GM12878 (cell line): ENCODE measurements at regions not wholly inside any gene's neighbourhood (a gene's known extent, or its start where the extent isn't known, plus 50 kb on each side); places are given as distances from the start of the nearest gene placed in this dataset.
A peak's percentile ranks its signal among the peaks of the same experiment; 100 is the strongest.

ENCODE experiments used
- ATAC-seq: fragments of 200-7000 bp; cut with Tn5 transposase; 3 replicates; pipeline ENCODE4 v1.9.1; 2020; ENCODE audit warnings: mild to moderate bottlenecking, moderate library complexity
- BruUV-seq: library from RNA; stranded (reverse); fragments of 400-500 nt; replicated peaks from 2 replicates; lab custom pipeline; 2021; lab: Mats Ljungman, UMichigan
- CTCF ChIA-PET: fragments of 300-600 bp; sonication (Branson Sonifier 250); formaldehyde crosslinking; extraction: SDS; loops from one replicate; lab custom pipeline; 2021; ENCODE audit warnings: inconsistent platforms; lab: Yijun Ruan, JAX
- POLR2A ChIA-PET: fragments of 350-600 bp; formaldehyde crosslinking; extraction: SDS; loops from one replicate; lab custom pipeline; 2021; ENCODE audit warnings: inconsistent platforms; lab: Charles Lee
- RAD21 ChIA-PET: fragments of 300-600 bp; sonication (Branson Sonifier 250); formaldehyde crosslinking; loops from one replicate; lab custom pipeline; 2023; ENCODE audit warnings: antibody characterized with exemption; ENCODE audit not compliant: unreplicated experiment; lab: Charles Lee
- SMC1A ChIA-PET: fragments of 300-600 bp; sonication (Branson Sonifier 250); formaldehyde crosslinking; loops from one replicate; lab custom pipeline; 2023; ENCODE audit not compliant: unreplicated experiment, uncharacterized antibody; lab: Charles Lee
- DNase-seq: peaks from one replicate; pipeline ENCODE4 v3.0.0-alpha.2; 2011; ENCODE audit warnings: low read depth, low spot score
- FAIRE-seq: peaks from 3 replicates; lab custom pipeline; 2011; peaks lifted over from hg19 to GRCh38; lab: Jason Lieb, UNC
- H2AFZ ChIP-seq: 2 replicates; pipeline ENCODE4 v1.6.0; 2011; ENCODE audit warnings: low read depth, low read length, control low read depth; ENCODE audit not compliant: control insufficient read depth
- H3K27ac ChIP-seq: 2 replicates; pipeline ENCODE4 v1.5.1; 2011; ENCODE audit warnings: control low read depth; ENCODE audit not compliant: control insufficient read depth, insufficient read depth
- H3K27me3 ChIP-seq, 2 experiments: replicated peaks in 1 of 2; 2 replicates each; pipeline versions ENCODE4 v1.6.0 to v1.6.1; 2011; ENCODE audit warnings: low read length in 1 of 2; ENCODE audit not compliant: control insufficient read depth in 2 of 2, insufficient read depth in 2 of 2
- H3K36me3 ChIP-seq, 2 experiments: 2 replicates each; pipeline ENCODE4 v1.5.1; 2011; ENCODE audit warnings: low read length in 1 of 2; ENCODE audit not compliant: control insufficient read depth in 2 of 2, insufficient read depth in 2 of 2
- H3K4me1 ChIP-seq: 2 replicates; pipeline ENCODE4 v1.6.1; 2011; ENCODE audit warnings: mild to moderate bottlenecking, low read length, moderate library complexity, mixed read lengths; ENCODE audit not compliant: control insufficient read depth, insufficient read depth
- H3K4me2 ChIP-seq: 2 replicates; pipeline ENCODE4 v1.6.0; 2011; ENCODE audit warnings: control low read depth; ENCODE audit not compliant: control insufficient read depth, insufficient read depth
- H3K4me3 ChIP-seq: fragments of 200-600 bp; sonication (generic); 2 replicates; pipeline ENCODE4 v1.5.1; 2016
- H3K79me2 ChIP-seq: 2 replicates; pipeline ENCODE4 v1.6.0; 2011; ENCODE audit warnings: low read length; ENCODE audit not compliant: control insufficient read depth, insufficient read depth
- H3K9ac ChIP-seq: 2 replicates; pipeline ENCODE4 v1.8.0; 2011; ENCODE audit warnings: low read length, control low read depth, mixed read lengths; ENCODE audit not compliant: control insufficient read depth, insufficient read depth
- H3K9me3 ChIP-seq: replicated peaks from 3 replicates; pipeline ENCODE4 v1.5.1; 2011; ENCODE audit warnings: mild to moderate bottlenecking, low read length; ENCODE audit not compliant: control insufficient read depth, insufficient read depth
- H4K20me1 ChIP-seq: 2 replicates; pipeline ENCODE4 v1.6.0; 2011; ENCODE audit not compliant: control insufficient read depth, insufficient read depth
- ELK1 ChIP-seq: IDR thresholded peaks from 2 replicates; pipeline ENCODE4 v1.6.1; 2012; ENCODE audit warnings: low read depth, low read length, improper control_type of control experiment
- FOS ChIP-seq: IDR thresholded peaks from 3 replicates; pipeline ENCODE4 v1.6.1; 2011; ENCODE audit warnings: borderline replicate concordance; ENCODE audit not compliant: insufficient read length; ENCODE audit errors: extremely low read depth
- POLR2AphosphoS5 ChIP-seq: IDR thresholded peaks from 2 replicates; pipeline ENCODE4 v1.6.1; 2011; ENCODE audit warnings: mild to moderate bottlenecking, low read length, inconsistent platforms
- SRF ChIP-seq, 2 experiments: IDR thresholded peaks; 2 replicates each; pipeline ENCODE4 v1.6.1; 2011; ENCODE audit warnings: low read depth in 2 of 2, low read length in 2 of 2, mild to moderate bottlenecking in 1 of 2, moderate library complexity in 1 of 2
- SUZ12 ChIP-seq: fragments of 200-600 bp; sonication (generic); IDR thresholded peaks from one replicate; pipeline ENCODE4 v1.6.1; 2018; ENCODE audit warnings: antibody characterized with exemption, mild to moderate bottlenecking; ENCODE audit not compliant: unreplicated experiment
- WGBS: methylation state at CpG from one replicate; pipeline ENCODE4 v1.1.6; 2016; ENCODE audit warnings: low lambda C conversion rate; ENCODE audit not compliant: insufficient replicate concordance, insufficient coverage; ENCODE audit errors: missing lambda C conversion rate; 5-methylcytosine and 5-hydroxymethylcytosine counted together
- in situ Hi-C: fragments of 300-500 bp; cut with MboI; formaldehyde crosslinking; loops from 9 replicates; pipeline ENCODE4 v1.14.3; 2018; ENCODE audit warnings: mixed read lengths
- intact Hi-C: fragments of 100-400 bp; cut with micrococcal nuclease; formaldehyde crosslinking; loops from one replicate; pipeline ENCODE4 v1.14.2; 2022; ENCODE audit not compliant: unreplicated experiment

GRCh38 chr5:112534067-112534583, 115.0 kb upstream of the EPB41L4A start:
- Histone ChIP-seq H3K9me3 (no peaks in the 10 kb centered on the region), H3K79me2 (no peaks in the 10 kb centered on the region), H3K4me1 (peaks cover 18% of the 10 kb centered on the region), H2AFZ (no peak overlapping the region), H3K4me2 (no peak overlapping the region), H3K27me3 (no peaks in the 10 kb centered on the region), H3K9ac (no peak overlapping the region), H3K27ac (no peak overlapping the region), H4K20me1 (no peaks in the 10 kb centered on the region), H3K36me3 (no peaks in the 10 kb centered on the region), H3K4me3 (no peak overlapping the region)
- intact Hi-C loops (no loop called here), in situ Hi-C loops (no loop called here)
- no peak for DNase-seq
- ChIA-PET POLR2A (interaction anchor here (2.2 kb wide), 1 partner anchor 11 kb away, joined by 8 read pairs; no protein-coding TSS in a partner anchor), CTCF (interaction anchor here (1.9 to 7.9 kb wide), 3 partner anchors 12 to 41 kb away, joined by 6 to 195 read pairs (median 30); no protein-coding TSS in a partner anchor), RAD21 (interaction anchor here (1.2 to 1.8 kb wide), 3 partner anchors 12 to 71 kb away, joined by 3 to 18 read pairs (median 15); no protein-coding TSS in a partner anchor), SMC1A (interaction anchor here (1.5 to 12.9 kb wide), 5 partner anchors 11 to 43 kb away, joined by 3 to 166 read pairs (median 22); no protein-coding TSS in a partner anchor)
- no peak for ATAC-seq
- TF ChIP-seq FOS, result no peak
- FAIRE-seq, result no peak
- no TSS peak for BruUV-seq
- WGBS, result 40% methylated on average over 1 of the region's 1 CpG

- FAIRE-seq, result no peak
- no peaks in the 10 kb centered on the region for H4K20me1 ChIP-seq
- peaks cover 18% of the 10 kb centered on the region for H3K4me1 ChIP-seq
- ChIA-PET SMC1A (interaction anchor here (0.7 kb wide), 1 partner anchor 25 kb away, joined by 3 read pairs; no protein-coding TSS in a partner anchor), POLR2A (no interaction called here), CTCF (interaction anchor here (1.3 to 1.9 kb wide), 2 partner anchors 11 to 150 kb away, joined by 4 to 6 read pairs; no protein-coding TSS in a partner anchor), RAD21 (no interaction called here)
- H2AFZ ChIP-seq, result no peak overlapping the region
- no TSS peak for BruUV-seq
- intact Hi-C loops, result no loop called here
- H3K9me3 ChIP-seq, result no peaks in the 10 kb centered on the region
- no peak overlapping the region for H3K27ac ChIP-seq
- no peaks in the 10 kb centered on the region for H3K27me3 ChIP-seq
- TF ChIP-seq SUZ12 (no peak), POLR2AphosphoS5 (no peak), SRF (IDR thresholded peaks at IDR 0.05; ENCODE audit: low read depth in 2 of 2, low read length in 2 of 2) (peak; percentile 56 to 91), ELK1 (peak; percentile 76)
- H3K79me2 ChIP-seq, result no peaks in the 10 kb centered on the region
- no peak overlapping the region for H3K9ac ChIP-seq
- in situ Hi-C loops, result no loop called here
- ATAC-seq, result peak; percentile 41
- no peak overlapping the region for H3K4me2 ChIP-seq
- no peaks in the 10 kb centered on the region for H3K36me3 ChIP-seq
- no peak for DNase-seq
- no peak overlapping the region for H3K4me3 ChIP-seq
- WGBS, result 55% methylated on average over 4 of the region's 4 CpGs
These were observed 115.7 kb upstream of the EPB41L4A start for GRCh38 chr5:112534611-112535255.
